OCI-LY1 (cell line): ENCODE measurements at regions not wholly inside any gene's neighbourhood (a gene's known extent, or its start where the extent isn't known, plus 50 kb on each side); places are given as distances from the start of the nearest gene placed in this dataset.

Experiments used
- H2AFZ ChIP-seq: fragments of 200-600 bp; sonication (generic), shearing (Covaris generic); 2 replicates; pipeline ENCODE4 v1.6.0; 2014; ENCODE audit warnings: antibody characterized with exemption, mild to moderate bottlenecking, low read length
- H3F3A ChIP-seq: fragments of 200-600 bp; sonication (generic), shearing (Covaris generic); 2 replicates; pipeline ENCODE4 v1.6.0; 2014; ENCODE audit warnings: mild to moderate bottlenecking, antibody characterized with exemption, low read length, moderate library complexity; ENCODE audit not compliant: insufficient read depth
- H3K27ac ChIP-seq: fragments of 200-600 bp; sonication (generic); 2 replicates; pipeline ENCODE4 v1.5.1; 2014; ENCODE audit warnings: low read length, mixed run types, mild to moderate bottlenecking, low read depth; ENCODE audit not compliant: poor library complexity, severe bottlenecking
- H3K27me3 ChIP-seq: fragments of 200-600 bp; sonication (generic); 2 replicates; pipeline ENCODE4 v1.6.0; 2014; ENCODE audit warnings: antibody characterized with exemption, mild to moderate bottlenecking, low read length, moderate library complexity; ENCODE audit not compliant: insufficient read depth
- H3K36me3 ChIP-seq: fragments of 200-600 bp; sonication (generic); 2 replicates; pipeline ENCODE4 v1.6.1; 2014; ENCODE audit warnings: mild to moderate bottlenecking, antibody characterized with exemption, low read length, moderate library complexity, mixed read lengths; ENCODE audit not compliant: insufficient read depth
- H3K4me1 ChIP-seq: fragments of 200-600 bp; sonication (generic); 2 replicates; pipeline ENCODE4 v1.5.1; 2014; ENCODE audit warnings: mild to moderate bottlenecking, low read length, moderate library complexity; ENCODE audit not compliant: insufficient read depth, severe bottlenecking
- H3K4me2 ChIP-seq: fragments of 200-600 bp; sonication (generic), shearing (Covaris generic); 2 replicates; pipeline ENCODE4 v1.6.1; 2014; ENCODE audit warnings: low read length
- H3K4me3 ChIP-seq: fragments of 200-600 bp; sonication (generic); 2 replicates; pipeline ENCODE4 v1.5.1; 2014; ENCODE audit warnings: low read length, low read depth, mild to moderate bottlenecking, mixed read lengths; ENCODE audit not compliant: poor library complexity, severe bottlenecking
- H3K79me2 ChIP-seq: fragments of 200-600 bp; shearing (Covaris generic); 2 replicates; pipeline ENCODE4 v1.6.1; 2016; ENCODE audit warnings: mixed run types, low read length, mixed read lengths; ENCODE audit not compliant: insufficient read depth
- H3K9ac ChIP-seq: fragments of 200-600 bp; sonication (generic), shearing (Covaris generic); 2 replicates; pipeline ENCODE4 v1.6.1; 2014; ENCODE audit warnings: mild to moderate bottlenecking, low read length, mixed read lengths
- H3K9me2 ChIP-seq: fragments of 200-600 bp; sonication (generic), shearing (Covaris generic); 2 replicates; pipeline ENCODE4 v1.6.1; 2014; ENCODE audit warnings: low read depth, mild to moderate bottlenecking, low read length, mixed read lengths
- H3K9me3 ChIP-seq: fragments of 200-600 bp; shearing (Covaris generic); 2 replicates; pipeline ENCODE4 v1.6.1; 2014; ENCODE audit warnings: low read length, mixed read lengths
- H4K20me1 ChIP-seq: fragments of 200-600 bp; sonication (generic), shearing (Covaris generic); 2 replicates; pipeline ENCODE4 v1.6.0; 2016; ENCODE audit warnings: mild to moderate bottlenecking, low read length; ENCODE audit not compliant: insufficient read depth
- EZH2 ChIP-seq: fragments of 200-600 bp; sonication (generic), shearing (Covaris generic); IDR thresholded peaks from 2 replicates; pipeline ENCODE4 v1.8.0; 2017; ENCODE audit warnings: borderline replicate concordance, mixed run types, mild to moderate bottlenecking, antibody characterized with exemption, low read length, moderate library complexity, mixed read lengths
- TF ChIP-seq, protein P1 (sequence below): fragments of 200-600 bp; sonication (generic), shearing (Covaris generic); IDR thresholded peaks from 2 replicates; pipeline ENCODE4 v1.5.1; 2017; ENCODE audit warnings: mild to moderate bottlenecking, antibody characterized with exemption, low read length, moderate library complexity, mixed read lengths

DNA sequence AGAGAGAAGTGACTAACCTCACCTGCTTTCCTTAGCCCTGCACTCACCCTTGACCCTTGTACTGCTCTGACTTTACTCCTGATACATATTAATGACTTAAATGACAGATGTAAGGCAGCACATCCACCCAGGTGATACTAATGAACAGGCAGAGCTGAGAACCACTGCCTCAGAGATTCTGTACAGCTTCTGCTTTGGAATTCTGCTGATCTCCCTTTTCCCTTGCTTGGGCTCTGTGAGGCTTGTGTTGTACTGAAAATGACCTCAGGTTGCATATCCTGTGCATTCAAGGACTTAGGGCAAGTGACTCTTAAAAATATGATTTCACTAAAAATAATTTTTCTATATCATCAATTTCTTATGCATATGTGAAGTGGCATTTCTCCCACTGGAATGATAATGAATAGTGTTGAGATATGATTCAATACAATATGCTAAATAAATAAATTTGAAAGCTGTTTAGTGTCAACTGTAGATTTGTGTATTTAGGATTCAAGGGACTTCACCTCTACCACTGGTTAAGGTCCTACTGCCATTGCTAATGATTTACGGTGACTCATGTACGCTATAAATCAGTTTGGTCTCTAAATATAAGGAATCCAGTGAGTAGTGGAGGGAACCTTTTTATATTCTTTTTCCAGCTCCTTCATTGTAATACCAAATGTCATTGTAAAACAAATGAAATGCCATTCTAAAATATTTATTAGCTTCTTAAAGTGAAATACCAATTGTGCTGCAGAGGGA is 328.3 kb downstream of the SOCS6 start:
- no peak overlapping the region for H3K4me2 ChIP-seq
- H3K36me3 ChIP-seq, result peaks cover 4% of the 10 kb centered on the region; the same call in 1 of the 2 replicates
- no peaks in the 10 kb centered on the region for H3K79me2 ChIP-seq
- no peak for TF ChIP-seq EZH2
- TF ChIP-seq, protein P1, sequence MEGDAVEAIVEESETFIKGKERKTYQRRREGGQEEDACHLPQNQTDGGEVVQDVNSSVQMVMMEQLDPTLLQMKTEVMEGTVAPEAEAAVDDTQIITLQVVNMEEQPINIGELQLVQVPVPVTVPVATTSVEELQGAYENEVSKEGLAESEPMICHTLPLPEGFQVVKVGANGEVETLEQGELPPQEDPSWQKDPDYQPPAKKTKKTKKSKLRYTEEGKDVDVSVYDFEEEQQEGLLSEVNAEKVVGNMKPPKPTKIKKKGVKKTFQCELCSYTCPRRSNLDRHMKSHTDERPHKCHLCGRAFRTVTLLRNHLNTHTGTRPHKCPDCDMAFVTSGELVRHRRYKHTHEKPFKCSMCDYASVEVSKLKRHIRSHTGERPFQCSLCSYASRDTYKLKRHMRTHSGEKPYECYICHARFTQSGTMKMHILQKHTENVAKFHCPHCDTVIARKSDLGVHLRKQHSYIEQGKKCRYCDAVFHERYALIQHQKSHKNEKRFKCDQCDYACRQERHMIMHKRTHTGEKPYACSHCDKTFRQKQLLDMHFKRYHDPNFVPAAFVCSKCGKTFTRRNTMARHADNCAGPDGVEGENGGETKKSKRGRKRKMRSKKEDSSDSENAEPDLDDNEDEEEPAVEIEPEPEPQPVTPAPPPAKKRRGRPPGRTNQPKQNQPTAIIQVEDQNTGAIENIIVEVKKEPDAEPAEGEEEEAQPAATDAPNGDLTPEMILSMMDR, result no peak
- H3F3A ChIP-seq, result no peaks in the 10 kb centered on the region
- no peak overlapping the region; the same call in 1 of the 2 replicates for H2AFZ ChIP-seq
- peaks cover 46% of the 10 kb centered on the region for H3K4me1 ChIP-seq
- H3K27me3 ChIP-seq, result no peaks in the 10 kb centered on the region
- no peak overlapping the region for H3K9ac ChIP-seq
- H3K9me3 ChIP-seq, result 0 out of 2 replicates have a peak, but pooled peaks cover 3% of the 10 kb centered on the region
- H4K20me1 ChIP-seq, result no peaks in the 10 kb centered on the region
- no peak overlapping the region for H3K4me3 ChIP-seq
- no peak overlapping the region for H3K27ac ChIP-seq
- H3K9me2 ChIP-seq, result no peaks in the 10 kb centered on the region

DNA sequence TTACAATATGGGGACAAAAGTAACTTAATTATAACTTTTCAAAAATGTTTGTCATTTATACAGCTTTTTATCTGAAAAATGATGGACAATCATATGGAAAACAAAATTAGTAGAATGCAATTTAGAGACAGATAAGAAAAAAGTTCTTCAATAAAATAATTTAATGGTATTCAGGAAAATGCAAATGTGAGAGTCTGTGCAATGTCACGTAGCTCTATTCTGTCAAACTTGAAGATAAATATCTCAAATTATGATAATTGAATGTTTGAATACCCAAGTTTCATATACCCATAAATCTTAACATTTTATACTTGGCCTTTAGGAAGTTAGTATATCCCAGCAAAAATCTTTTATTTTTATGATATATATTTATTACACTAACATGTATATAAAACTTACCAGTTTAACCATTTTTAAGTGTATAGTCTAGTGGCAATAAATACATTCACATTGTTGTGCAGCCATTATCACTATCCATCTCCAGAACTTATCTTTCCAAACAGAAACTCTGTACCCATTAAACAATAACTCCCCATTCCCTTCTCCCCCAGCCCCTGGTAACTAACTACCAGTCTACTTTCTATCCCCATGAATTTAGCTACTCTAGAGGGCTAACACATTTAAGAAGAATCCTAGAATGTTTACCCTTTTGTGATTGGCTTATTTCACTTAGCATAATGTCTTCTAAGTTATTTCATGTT is 311.5 kb downstream of the SOCS6 start:
- Histone ChIP-seq H4K20me1 (no peaks in the 10 kb centered on the region), H3K9me3 (peaks cover 5% of the 10 kb centered on the region; the same call in 1 of the 2 replicates)
- TF ChIP-seq EZH2, result no peak
- TF ChIP-seq, protein P1, result no peak

DNA sequence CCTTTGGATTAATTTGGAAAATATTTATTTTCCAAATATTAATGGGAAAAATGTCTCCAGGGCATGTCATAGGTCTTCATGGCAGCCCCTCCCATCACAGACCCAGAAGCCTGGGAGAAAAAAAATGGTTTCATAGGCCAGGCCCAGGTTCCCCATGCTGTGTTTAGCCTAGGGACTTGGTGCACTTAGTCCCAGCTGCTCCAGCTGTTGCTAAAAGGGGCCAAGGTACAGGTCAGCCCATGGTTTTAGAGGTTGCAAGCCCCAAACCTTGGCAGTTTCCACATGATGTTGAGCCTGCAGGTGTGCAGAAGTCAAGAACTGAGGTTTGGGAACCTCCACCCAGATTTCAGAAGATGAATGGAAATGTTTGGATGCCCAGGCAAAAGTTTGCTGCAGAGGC is 309.6 kb downstream of the SOCS6 start:
- Histone ChIP-seq H3K4me2 (no peak overlapping the region), H3K9ac (no peak overlapping the region), H3F3A (no peaks in the 10 kb centered on the region), H3K9me2 (no peaks in the 10 kb centered on the region), H3K4me3 (no peak overlapping the region), H3K36me3 (peaks cover 4% of the 10 kb centered on the region; the same call in 1 of the 2 replicates), H3K4me1 (peaks cover 26% of the 10 kb centered on the region), H2AFZ (no peak overlapping the region), H3K27me3 (no peaks in the 10 kb centered on the region), H3K79me2 (peaks cover 11% of the 10 kb centered on the region; the same call in 1 of the 2 replicates), H3K9me3 (no peaks in the 10 kb centered on the region), H3K27ac (no peak overlapping the region), H4K20me1 (no peaks in the 10 kb centered on the region)
- no peak for TF ChIP-seq EZH2
- TF ChIP-seq, protein P1, result no peak

More for the DNA sequence above, 311.5 kb downstream of the SOCS6 start:
- H3K4me3 ChIP-seq, result peak overlapping the region; percentile 52
- H3K4me2 ChIP-seq, result peak overlapping the region; percentile 59
- H3K79me2 ChIP-seq, result peaks cover 11% of the 10 kb centered on the region; the same call in 1 of the 2 replicates
- H3K4me1 ChIP-seq, result peaks cover 32% of the 10 kb centered on the region
- peaks cover 4% of the 10 kb centered on the region; the same call in 1 of the 2 replicates for H3K36me3 ChIP-seq
- no peak overlapping the region for H2AFZ ChIP-seq
- H3K27me3 ChIP-seq, result no peaks in the 10 kb centered on the region
- H3F3A ChIP-seq, result no peaks in the 10 kb centered on the region
- no peaks in the 10 kb centered on the region for H3K9me2 ChIP-seq
- peak overlapping the region; percentile 50 for H3K9ac ChIP-seq
- H3K27ac ChIP-seq, result peak overlapping the region; percentile 86
